CD4-positive, alpha-beta T cell treated with Interleukin-10 for 1 hour (primary cell): ENCODE measurements at regions not wholly inside any gene's neighbourhood (a gene's known extent, or its start where the extent isn't known, plus 50 kb on each side); places are given as distances from the start of the nearest gene placed in this dataset.

Experiments
- DNase-seq: peaks from one replicate; pipeline ENCODE4 v3.0.0-alpha.2; 2020

DNA sequence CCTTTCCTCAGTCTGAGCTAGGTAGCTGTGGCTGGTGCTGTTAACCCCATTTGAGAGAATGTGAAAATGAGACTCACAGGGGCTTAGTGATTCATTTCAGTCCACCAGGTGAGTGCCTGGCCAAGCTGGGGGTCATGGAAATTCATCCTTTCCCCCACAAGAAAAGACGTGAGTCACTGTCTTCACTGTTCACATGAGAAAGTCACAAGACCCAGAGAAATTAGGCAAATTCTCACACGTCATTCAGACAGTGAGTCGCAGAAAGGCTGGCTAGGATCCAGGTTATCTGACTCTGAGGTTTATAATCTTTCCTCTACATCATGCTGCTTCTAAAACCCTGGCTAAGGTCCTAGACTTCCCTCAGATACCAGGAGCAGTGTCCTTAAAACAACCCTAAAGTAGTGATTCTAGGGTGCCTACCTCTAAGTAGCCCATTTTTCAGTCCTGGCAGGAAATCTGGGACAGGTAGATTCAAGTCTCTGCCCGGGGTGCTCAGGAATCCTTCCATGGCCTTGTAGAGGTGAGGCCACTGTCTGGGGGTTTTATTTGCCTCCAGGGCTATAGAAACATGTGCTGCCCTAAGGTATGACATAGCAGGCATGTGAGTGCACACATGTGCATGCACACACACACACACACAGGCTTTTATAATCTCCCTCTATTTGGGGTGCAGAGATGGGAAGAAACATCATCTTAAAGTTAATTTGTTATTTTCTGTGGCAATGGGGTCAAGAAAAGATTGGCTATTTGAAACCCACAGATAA lies 427.9 kb upstream of the CELF2 start:
- no peak for DNase-seq

DNA sequence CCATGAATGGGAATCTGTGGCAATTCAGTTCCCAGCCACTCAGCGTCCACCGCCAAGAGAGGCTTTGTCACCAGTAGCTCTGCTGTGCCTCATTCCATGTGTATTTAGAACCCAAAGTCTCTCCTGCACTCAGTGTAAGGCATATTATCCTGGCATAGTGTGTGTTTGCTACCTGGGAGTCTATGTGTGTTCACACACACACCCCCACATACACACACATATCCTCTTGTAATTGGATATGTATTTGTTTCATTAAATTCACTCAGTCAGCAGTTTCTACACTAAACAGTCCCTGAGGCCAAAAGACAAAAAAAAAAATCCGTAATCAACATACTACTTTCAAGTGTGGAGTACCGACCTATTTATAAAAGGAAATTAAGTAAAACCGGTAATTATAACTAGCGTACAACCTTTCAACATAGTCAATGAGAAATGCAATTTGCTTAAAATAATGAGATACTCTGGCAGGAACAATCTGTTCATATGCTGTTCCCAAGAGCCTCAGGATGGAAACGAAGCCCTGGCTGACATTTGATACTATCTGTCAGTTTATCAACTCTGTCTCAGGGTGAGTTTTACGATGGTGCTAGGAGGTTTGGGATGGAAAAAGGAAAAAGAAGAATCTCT lies 425.8 kb upstream of the CELF2 start:
- no peak for DNase-seq

DNA sequence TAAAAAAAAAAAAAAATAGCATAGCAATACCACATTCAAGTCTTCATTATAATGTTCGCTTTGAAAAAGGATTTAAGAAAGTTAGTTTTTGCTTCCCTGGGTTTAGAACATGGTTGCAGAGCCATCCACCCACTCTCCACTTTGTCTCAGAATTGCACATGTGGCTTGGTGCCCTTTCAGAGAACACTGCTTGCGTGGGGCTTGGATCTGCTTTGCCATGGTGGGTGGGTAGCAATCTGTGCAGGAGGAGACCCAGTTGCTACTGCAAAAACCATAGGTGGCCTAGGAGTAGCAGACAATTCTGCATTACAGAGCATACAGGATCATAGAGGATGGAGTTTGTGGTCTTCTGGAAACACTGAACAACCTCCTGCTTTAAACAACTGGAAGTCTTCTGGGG lies 421.4 kb upstream of the CELF2 start:
- DNase-seq, result no peak

DNA sequence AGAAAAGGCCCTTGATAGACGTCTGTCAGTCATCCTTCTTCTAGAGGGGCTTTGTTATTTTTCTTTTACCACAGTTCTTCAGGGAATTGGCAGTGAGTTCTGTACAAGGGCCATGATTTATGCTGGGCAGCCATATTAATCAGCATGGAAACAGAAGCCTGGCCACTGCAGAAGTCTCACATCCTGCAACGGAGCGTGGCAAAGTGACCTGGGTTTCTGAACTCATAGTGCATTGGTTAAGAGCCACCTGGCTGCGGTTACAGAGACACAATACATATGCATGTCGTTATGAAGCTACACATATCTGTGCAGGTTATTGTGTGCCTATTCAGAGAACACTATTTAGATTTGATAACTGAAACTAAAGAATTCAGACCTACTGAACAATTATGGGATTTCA lies 419.4 kb upstream of the CELF2 start:
- DNase-seq, result no peak

DNA sequence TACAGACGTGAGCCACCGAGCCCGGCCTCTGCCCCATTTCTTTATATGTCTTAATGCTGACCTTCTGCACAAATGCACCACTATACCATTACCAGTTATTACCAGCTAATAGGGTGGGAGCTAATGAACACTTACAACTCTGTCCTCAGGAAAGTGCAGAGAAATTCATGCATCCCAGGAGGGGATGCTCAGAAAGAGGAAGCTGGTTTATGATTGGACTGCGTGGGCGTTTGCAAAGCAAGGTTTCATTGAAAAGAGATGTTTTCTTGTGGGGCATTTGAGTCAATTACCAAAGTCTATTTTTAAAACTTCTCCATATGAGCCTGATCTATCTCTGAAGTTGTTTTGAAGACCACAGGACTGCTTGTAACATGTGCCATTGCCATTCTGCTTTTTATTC lies 417.7 kb upstream of the CELF2 start:
- no peak for DNase-seq

DNA sequence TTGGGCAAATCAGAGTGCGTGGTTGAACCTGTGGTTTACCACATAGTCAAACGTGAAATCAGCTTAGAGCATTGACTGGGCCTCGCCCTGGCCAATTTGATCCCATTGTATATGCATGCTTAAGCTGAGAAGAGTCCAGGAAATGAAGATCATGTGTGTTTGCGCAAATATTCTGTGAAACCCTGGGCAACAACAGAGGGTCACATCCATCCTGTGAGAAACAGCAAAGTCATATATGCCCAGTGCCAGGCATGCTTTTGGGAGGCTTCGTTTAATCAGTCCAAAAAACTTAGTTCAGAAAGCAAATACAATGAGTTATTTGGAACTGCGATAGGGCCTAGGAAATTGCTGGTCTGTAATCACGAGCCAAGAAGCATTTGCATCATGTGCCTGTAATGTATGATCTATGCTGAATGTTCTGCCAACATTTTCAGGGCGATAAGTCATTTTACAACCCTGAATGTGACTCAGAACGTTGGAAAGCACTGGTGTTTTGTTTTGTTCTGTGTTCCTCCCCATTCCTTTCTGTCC lies 412.1 kb upstream of the CELF2 start:
- no peak for DNase-seq

DNA sequence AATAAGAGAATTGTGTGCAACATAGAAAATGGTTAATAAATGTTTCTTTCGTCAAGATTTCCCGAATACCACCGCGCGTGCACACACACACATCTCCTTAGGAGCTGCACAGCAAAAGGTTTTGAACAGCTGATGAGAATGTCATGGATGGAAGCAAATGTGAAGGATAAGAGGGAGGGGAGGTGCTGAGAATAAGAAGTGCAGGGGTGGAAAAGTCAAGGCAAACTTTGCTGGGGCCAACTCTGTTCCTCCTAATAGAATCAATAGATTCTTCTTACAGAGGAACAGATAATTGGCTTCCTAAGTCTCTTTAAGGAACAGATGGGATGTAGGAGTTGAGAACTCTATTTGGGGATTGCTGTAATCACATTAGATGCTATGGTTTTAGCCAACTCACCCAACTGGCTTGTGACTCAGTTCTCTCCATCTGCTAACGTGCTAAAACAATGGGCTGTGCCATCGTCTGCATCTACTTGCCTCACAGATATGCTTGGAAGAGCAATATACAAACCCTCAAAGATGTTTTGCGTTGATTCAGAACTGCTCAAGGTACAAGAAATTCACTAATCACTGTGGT lies 408.2 kb upstream of the CELF2 start:
- no peak for DNase-seq

DNA sequence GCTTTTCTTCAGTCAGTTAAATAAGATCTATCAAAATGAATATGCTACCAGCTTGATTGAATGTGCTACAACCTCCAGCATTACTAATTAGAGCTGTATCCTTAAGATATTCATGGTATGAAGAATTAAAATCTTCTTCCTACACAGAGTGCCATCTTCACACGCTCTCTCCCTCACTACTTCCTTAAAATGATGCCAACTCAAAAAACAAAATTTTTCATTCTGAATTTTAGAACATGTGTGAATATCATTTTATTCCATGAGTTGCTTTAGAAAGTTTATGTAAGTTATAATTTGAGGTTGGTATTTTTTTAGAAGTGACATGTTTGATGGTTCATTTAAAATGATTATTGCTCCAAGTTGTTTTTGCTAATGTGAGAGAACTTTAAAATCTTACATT lies 407.5 kb upstream of the CELF2 start:
- no peak for DNase-seq

DNA sequence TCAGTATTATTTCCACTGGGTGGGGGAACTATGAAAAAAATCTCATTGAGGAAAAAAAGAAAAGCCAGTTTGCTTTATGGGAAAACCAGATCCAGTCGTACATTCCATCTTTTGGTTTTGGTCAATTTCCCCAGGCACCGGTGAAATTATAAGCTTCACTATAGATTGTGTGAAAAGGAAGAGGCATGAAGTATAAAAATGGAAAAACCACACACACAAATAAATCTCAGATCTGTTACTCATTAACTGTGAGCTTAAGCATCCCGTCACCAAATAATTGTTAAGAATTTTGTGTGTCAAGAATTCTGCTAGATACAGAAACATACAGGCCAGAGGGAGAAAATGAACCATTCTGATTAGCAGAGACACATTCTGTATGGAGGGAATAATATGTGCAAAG lies 405.5 kb upstream of the CELF2 start:
- no peak for DNase-seq

DNA sequence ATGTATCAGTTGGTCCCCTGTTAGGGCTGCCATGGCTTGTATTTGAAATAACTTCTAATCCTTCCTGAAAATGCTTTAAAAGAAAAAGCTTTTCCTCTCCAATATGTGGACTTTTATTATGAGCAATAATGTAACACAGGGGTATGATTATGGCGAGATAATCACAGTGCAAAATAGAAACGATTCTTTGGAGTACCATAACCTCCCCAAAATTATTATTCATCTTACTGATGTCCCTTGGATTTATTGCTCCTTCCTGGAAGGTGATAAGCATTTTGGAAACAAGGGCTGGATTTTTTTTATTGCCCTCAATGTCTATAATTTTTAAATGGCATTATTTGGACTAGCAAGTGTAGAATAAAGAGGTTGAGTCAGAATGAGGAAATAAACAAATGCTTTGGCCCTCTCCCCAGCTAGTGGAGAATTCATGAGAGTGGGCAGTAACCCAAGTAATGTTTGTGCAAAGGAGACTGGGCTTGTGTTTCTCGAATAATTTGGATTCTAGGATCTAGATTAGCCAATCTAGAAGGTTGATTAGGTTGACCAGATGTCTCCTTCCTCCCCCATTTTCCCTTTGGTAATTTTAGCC lies 403.9 kb upstream of the CELF2 start:
- no peak for DNase-seq

DNA sequence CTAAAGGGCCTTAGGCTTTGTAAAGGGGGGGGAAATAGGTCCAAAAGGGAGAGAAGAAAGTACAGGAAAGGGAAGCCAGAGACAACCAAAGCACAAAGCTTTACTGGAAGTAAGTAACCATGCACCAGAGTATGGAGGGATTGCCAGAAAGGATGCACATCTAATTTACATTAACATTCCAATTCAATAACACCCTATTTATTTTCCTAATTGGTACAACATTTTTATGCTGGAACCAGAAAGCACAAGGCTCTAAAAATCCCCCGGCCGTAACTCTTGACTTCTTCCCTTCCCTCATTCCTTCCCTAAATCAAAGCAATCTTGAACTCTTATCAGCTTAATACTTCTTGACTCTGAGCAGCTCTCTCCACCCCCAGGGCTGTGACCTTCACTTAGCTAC lies 400.0 kb upstream of the CELF2 start:
- DNase-seq, result no peak

DNA sequence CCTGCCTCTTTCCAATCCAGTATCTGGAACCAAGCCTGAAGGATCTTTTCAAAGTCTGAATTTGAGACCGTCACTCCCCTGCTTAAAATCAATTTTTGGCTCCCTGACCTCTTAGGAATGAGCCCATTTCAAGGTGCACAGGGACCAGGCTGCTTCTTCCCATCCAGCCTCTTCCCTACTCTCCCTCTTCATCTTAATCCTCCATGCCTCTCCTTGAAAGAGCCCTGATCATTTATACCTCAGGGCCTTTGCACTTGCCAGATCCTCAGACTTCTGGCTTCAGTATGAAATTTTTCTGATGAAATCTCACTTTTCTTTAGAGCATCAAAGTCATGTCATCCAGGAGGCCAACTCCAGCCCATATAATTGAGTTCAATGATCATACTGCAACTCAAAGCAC lies 399.5 kb upstream of the CELF2 start:
- DNase-seq, result no peak

DNA sequence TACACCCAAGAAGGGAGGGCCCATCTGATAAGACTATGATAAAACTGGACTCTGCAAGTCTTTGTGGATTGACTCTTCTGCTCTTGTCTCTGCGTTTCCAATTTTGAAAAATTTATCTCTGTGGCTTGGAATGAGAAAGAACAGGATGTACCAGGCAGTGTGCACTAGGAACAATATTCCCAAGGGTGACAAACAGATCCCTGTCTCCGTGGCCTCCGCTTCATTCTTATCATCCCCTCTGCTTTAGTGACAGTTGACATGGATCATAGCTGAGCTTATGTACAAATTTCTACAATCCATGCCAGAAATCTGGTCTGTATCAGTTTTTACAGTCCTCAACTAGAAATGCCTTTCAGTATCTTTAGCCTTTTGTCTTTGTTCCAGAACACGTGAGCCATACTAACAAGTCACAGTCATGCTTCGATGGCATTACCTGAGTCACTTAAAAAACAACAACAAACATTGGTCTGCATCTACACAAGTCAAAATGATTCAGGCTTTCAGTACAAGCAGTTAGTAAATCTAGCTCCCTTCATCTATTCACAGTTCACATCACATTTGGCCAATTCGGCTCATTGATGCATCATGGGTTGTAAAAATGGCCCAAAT lies 393.6 kb upstream of the CELF2 start:
- no peak for DNase-seq

DNA sequence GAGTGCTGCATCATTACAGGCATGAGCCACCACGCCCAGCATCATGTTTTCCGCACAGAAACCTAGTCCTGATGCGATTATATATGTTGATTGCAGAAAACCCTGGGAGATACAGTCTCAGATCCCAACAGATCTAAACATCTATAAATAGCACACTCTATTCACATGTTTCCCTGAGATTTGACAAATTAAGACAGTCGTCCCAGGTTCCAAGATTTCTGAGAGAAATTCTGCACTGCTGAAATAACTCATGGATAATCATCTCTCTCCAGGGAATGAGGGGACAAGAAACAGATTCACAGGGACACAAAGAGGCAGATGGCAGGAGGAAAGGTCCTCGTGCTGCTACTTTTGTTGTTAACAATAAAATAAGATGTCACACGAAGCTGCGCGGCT lies 393.1 kb upstream of the CELF2 start:
- DNase-seq, result no peak

DNA sequence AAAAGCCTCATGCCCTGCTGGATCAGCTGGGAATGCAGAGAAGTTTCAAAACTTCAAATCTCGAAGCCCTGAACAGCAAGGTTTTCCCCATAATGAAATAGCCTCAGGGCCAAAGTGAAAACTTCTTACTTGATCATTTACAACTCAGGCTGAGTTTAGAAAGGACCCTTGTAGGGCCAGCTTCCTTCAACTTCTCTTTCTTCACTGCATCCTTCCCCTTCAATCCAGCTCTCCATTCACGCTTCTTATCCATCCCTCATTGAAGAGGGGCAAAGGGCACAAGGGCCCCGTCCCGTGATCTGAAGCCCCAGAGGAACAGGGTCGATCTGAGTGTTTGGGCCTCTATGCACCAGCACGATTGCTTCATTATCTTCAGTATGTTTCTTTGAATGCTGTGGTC lies 392.2 kb upstream of the CELF2 start:
- DNase-seq, result no peak

DNA sequence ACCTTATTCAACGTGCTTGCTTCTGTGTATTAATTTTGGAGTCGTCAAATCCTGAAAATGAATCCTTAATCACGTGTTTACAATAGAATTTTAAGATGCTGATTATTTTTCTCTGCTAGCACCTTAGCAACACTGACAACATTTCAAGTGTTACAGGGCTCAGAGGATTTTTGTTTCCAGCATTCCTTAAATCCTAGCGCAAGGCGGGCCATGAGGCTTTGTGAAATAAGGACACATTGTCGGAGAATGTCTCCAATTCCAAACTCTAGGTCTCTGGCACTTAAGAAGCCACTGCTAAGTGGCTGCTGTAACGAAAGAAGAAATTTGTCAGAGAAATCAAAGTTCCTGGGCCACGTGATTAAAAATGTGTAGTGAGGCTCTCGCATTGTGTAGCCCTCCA lies 390.9 kb upstream of the CELF2 start:
- DNase-seq, result no peak

DNA sequence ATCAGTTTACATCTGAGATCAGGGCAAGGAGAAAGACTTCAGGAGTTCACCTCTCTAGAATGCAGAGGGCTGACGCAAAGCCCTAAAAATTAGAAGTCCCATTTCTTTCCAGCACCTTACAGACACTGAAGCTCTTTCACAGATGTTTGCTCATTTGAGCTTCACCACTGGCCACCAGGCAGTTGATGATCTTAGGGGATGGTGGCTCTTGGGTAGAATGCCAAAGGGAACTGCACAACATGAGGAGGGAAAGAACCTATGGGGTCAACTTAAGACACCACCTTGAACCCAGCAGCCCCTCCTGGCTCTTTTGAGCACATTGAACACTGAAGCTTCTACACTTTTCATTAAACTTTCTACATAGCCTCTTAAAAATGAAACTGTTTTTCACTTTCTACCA lies 390.3 kb upstream of the CELF2 start:
- no peak for DNase-seq

DNA sequence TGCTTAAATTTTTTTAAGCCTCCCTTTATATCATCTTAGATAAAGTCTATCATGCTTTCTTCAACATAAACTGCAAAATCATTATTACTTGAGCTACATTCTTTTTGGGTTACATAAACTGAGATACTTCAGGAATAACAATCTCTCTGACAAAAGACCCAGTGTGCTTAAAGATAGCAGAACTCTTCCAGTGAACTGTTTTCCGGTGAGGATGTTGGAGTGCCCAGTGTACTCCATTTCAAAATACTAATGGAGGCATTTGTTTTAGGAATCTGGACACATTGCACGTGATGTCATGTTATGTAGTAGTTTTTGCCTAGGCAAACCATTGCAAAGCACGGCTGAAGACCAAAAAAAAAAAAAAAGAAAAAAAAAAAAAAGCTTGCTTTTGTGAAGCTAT lies 388.2 kb upstream of the CELF2 start:
- no peak for DNase-seq

DNA sequence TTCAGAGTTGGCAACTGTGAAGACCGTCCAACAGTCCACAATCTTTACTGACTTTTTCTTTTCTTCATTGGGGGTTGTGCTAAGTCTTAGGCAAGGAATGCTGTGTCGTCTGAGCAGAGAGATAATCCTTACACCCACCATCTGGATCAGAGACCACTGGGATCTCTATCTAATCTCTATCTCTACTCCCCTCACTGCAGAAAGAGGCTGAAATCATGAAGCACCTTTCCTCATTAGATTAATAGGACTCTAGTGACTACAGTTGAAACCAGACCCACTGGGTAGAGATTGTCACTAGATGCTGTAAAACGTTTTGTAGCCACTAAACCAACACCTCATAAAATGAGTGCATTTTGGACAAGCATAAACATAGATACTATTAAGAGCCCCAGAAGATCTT lies 387.4 kb upstream of the CELF2 start:
- DNase-seq, result no peak

DNA sequence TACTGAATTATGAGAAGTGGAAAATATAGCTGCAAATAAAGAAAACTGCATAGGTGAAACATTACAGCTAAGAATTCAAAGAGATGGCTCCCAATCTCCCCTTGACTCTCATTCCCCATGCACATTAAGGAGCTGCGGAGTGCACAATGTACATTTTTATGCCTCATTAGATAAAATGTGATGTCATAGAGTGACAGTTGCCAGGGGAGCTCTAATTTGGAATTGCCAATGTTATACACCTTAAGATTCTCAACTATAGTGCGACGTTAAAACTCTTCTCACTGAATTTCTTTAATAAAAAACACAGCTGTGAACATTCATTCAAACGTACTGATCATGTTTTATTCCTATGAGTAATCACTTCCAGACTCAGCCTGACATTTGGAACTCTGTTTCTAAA lies 386.9 kb upstream of the CELF2 start:
- DNase-seq, result no peak

DNA sequence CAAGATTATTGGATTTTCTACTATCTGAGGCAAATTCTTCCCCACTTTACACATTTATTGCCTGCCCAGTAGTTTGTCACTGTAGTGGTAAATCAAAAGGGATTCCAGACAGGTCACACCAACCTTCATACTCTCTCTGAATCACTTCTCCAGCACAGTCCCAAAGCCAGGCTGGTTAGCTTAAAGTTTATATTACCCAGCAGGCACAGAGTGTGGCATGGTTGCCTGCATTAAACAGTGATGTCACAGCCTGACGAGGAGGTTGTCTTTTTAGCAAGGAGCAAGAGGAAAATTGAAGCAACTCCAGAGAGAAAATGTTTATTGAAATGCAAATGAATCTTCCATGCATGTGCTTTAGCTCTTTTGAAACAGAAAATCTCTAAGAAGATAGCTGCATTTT lies 375.5 kb upstream of the CELF2 start:
- DNase-seq, result no peak

DNA sequence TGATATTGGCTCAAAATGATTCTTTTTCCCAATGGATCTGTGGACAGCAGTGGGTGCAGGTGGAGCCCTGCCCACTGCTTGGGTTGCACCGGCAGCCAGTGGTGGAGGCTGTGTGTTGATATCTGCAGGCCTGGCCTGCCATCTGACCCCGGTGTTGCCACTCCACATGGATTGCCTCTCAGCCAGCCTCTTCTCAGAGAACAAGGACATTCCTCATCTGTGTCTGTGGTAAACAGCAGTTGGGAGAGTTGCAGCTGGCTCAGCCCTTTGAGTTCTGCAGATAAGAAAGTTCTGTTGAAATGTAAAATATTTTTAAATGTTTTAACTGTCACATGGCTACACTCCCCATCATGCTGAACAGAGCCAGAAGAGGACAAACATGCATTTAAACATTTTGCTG lies 374.9 kb upstream of the CELF2 start:
- no peak for DNase-seq

DNA sequence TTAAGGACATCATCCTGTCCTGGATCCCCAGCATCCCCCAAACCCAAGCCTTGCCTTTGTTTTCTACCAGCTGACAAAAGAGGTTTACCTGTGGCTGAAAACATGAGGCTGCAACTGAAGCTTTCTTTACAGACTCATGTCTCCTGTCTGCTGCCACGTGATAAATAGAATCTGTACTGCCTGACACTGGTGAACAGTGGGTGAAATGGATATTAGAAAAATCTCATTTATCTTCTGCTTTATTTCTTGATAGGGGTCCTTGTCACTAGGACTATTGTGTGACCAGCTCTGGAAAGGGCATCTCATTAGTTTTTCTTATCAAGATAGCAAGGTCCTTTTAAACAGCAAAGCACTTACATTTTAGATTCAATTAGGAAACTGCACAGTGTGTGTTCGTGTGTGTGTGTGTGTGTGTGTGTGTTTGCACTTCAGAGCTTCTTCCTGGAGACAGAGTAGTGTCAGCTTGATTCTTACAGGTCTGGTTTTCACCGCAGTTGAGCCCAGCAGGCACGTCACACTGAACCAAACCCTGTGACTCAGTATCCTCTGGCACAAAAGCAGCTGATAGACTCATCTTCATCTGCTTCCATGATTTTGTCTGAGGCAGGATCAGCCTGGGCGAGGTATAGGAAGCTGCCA lies 373.5 kb upstream of the CELF2 start:
- no peak for DNase-seq
